ENCODE measurements at regions not wholly inside any gene's neighbourhood (a gene's known extent, or its start where the extent isn't known, plus 50 kb on each side); places are given as distances from the start of the nearest gene placed in this dataset.

GRCh38 chr1:4166713-4167112, 266.6 kb upstream of the C1orf174 start:
- no peak for TF ChIP-seq POLR2A (IDR thresholded peaks at IDR 0.05)
- TF ChIP-seq, protein P1, sequence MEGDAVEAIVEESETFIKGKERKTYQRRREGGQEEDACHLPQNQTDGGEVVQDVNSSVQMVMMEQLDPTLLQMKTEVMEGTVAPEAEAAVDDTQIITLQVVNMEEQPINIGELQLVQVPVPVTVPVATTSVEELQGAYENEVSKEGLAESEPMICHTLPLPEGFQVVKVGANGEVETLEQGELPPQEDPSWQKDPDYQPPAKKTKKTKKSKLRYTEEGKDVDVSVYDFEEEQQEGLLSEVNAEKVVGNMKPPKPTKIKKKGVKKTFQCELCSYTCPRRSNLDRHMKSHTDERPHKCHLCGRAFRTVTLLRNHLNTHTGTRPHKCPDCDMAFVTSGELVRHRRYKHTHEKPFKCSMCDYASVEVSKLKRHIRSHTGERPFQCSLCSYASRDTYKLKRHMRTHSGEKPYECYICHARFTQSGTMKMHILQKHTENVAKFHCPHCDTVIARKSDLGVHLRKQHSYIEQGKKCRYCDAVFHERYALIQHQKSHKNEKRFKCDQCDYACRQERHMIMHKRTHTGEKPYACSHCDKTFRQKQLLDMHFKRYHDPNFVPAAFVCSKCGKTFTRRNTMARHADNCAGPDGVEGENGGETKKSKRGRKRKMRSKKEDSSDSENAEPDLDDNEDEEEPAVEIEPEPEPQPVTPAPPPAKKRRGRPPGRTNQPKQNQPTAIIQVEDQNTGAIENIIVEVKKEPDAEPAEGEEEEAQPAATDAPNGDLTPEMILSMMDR (IDR thresholded peaks at IDR 0.05), result no peak
